Astrocyte (in vitro differentiated cells and primary cell): ENCODE measurements at regions not wholly inside any gene's neighbourhood (a gene's known extent, or its start where the extent isn't known, plus 50 kb on each side); places are given as distances from the start of the nearest gene placed in this dataset.

Experiments
- DNase-seq: peaks from one replicate; pipeline ENCODE4 v3.0.0-alpha.2; 2010; ENCODE audit warnings: low read depth
- FAIRE-seq: peaks from 2 replicates; lab custom pipeline; 2011; peaks lifted over from hg19 to GRCh38; lab: Jason Lieb, UNC
- H2AFZ ChIP-seq: 2 replicates; pipeline ENCODE4 v1.6.0; 2012; ENCODE audit warnings: low read depth, low read length, inconsistent platforms
- H3K27ac ChIP-seq: 2 replicates; pipeline ENCODE4 v1.5.1; 2011; ENCODE audit warnings: low read depth, low read length, inconsistent platforms
- H3K27me3 ChIP-seq: 2 replicates; pipeline ENCODE4 v1.6.0; 2011; ENCODE audit warnings: low read length, inconsistent platforms; ENCODE audit not compliant: insufficient read depth
- H3K36me3 ChIP-seq: 2 replicates; pipeline ENCODE4 v1.5.1; 2011; ENCODE audit warnings: low read length, inconsistent platforms; ENCODE audit not compliant: insufficient read depth
- H3K4me1 ChIP-seq: 2 replicates; pipeline ENCODE4 v1.5.1; 2011; ENCODE audit warnings: low read length, inconsistent platforms; ENCODE audit not compliant: insufficient read depth
- H3K4me2 ChIP-seq: 2 replicates; pipeline ENCODE4 v1.6.0; 2012; ENCODE audit warnings: low read length, inconsistent platforms
- H3K4me3 ChIP-seq: 2 replicates; pipeline ENCODE4 v1.5.1; 2011; ENCODE audit warnings: low read depth, mild to moderate bottlenecking, low read length, inconsistent platforms; ENCODE audit not compliant: insufficient read depth
- H3K79me2 ChIP-seq: 2 replicates; pipeline ENCODE4 v1.6.0; 2012; ENCODE audit warnings: mild to moderate bottlenecking, low read length, inconsistent platforms; ENCODE audit not compliant: insufficient read depth
- H3K9ac ChIP-seq: 2 replicates; pipeline ENCODE4 v1.6.0; 2012; ENCODE audit warnings: mild to moderate bottlenecking, low read length, inconsistent platforms
- H3K9me3 ChIP-seq: 2 replicates; pipeline ENCODE4 v1.5.1; 2012; ENCODE audit warnings: low read depth, mild to moderate bottlenecking, low read length, inconsistent platforms; ENCODE audit not compliant: insufficient read depth
- H4K20me1 ChIP-seq: 2 replicates; pipeline ENCODE4 v1.6.0; 2012; ENCODE audit warnings: low read length, inconsistent platforms; ENCODE audit not compliant: insufficient read depth
- H3K27ac Mint-ChIP-seq: one replicate; pipeline ENCODE4 v1.8.0; 2021; ENCODE audit warnings: mild to moderate bottlenecking, mixed read lengths; ENCODE audit not compliant: unreplicated experiment
- H3K27me3 Mint-ChIP-seq: one replicate; pipeline ENCODE4 v1.8.0; 2021; ENCODE audit warnings: low read depth, mixed read lengths; ENCODE audit not compliant: unreplicated experiment
- H3K36me3 Mint-ChIP-seq: one replicate; pipeline ENCODE4 v1.8.0; 2021; ENCODE audit warnings: low read depth, mixed read lengths; ENCODE audit not compliant: unreplicated experiment
- H3K4me1 Mint-ChIP-seq: one replicate; pipeline ENCODE4 v1.8.0; 2021; ENCODE audit warnings: low read depth, mixed read lengths; ENCODE audit not compliant: unreplicated experiment
- H3K4me3 Mint-ChIP-seq: one replicate; pipeline ENCODE4 v1.8.0; 2021; ENCODE audit warnings: mild to moderate bottlenecking, moderate library complexity, mixed read lengths; ENCODE audit not compliant: unreplicated experiment
- H3K9me3 Mint-ChIP-seq: one replicate; pipeline ENCODE4 v1.8.0; 2021; ENCODE audit warnings: mild to moderate bottlenecking, mixed read lengths; ENCODE audit not compliant: unreplicated experiment
- EZH2 ChIP-seq: IDR thresholded peaks from 2 replicates; pipeline ENCODE4 v1.6.1; 2012; ENCODE audit warnings: mild to moderate bottlenecking, low read length, inconsistent platforms; ENCODE audit not compliant: insufficient read depth
- TF ChIP-seq, protein P1 (sequence below): IDR thresholded peaks from 2 replicates; pipeline ENCODE4 v1.5.1; 2011; ENCODE audit warnings: low read depth, mild to moderate bottlenecking, inconsistent platforms, low read length, moderate library complexity; ENCODE audit not compliant: insufficient read depth

DNA sequence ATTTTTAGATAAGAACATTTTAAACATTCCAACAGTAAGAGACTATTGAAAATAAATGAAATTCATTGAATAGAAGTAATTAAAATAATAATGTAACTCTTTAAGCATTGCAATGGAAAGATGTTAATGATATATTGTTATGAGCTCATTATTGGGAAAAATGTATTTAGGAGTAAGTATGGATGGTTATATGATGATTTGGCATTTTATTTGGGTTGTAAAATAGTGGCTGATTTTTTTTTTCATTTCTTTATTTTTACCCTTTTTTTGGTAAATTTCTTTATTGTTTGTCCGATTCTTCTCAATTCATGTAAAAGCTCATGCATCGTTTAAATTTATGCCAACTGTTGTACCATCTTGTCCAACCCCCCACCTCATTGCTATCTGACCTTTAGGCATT is 539.9 kb downstream of the HS3ST4 start:
- TF ChIP-seq, protein P1, sequence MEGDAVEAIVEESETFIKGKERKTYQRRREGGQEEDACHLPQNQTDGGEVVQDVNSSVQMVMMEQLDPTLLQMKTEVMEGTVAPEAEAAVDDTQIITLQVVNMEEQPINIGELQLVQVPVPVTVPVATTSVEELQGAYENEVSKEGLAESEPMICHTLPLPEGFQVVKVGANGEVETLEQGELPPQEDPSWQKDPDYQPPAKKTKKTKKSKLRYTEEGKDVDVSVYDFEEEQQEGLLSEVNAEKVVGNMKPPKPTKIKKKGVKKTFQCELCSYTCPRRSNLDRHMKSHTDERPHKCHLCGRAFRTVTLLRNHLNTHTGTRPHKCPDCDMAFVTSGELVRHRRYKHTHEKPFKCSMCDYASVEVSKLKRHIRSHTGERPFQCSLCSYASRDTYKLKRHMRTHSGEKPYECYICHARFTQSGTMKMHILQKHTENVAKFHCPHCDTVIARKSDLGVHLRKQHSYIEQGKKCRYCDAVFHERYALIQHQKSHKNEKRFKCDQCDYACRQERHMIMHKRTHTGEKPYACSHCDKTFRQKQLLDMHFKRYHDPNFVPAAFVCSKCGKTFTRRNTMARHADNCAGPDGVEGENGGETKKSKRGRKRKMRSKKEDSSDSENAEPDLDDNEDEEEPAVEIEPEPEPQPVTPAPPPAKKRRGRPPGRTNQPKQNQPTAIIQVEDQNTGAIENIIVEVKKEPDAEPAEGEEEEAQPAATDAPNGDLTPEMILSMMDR: no peak
- TF ChIP-seq EZH2: no peak
- FAIRE-seq (no peak), DNase-seq (no peak)

DNA sequence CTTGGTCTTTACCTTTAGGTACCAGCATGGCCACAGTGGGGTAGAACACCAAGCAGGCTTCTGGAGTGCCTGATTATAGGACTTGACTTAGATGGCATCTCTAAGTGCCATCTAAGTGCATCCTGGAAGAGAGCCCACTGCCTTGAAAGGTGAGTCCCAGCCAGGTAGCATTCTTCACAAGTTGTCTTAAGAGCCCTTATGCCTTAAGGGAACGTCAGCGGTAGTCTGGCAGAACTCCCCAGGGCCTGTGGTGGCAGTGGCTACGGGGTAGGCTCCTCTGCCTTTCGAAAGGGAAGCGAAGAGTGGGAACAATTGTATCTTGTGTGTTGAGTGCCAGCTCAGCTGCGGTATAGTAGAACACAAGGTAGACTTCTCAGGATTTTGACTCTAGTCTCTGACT is 549.0 kb downstream of the HS3ST4 start:
- DNase-seq (no peak), FAIRE-seq (no peak)
- peaks cover 7% of the 10 kb centered on the region for H3K9me3 ChIP-seq
- no peaks in the 10 kb centered on the region for H4K20me1 ChIP-seq
- H3K4me3 ChIP-seq: no peak overlapping the region
- Mint-ChIP-seq H3K4me3 (no peak overlapping the region), H3K9me3 (peaks cover 2% of the 10 kb centered on the region), H3K36me3 (no peaks in the 10 kb centered on the region), H3K27ac (no peak overlapping the region), H3K4me1 (no peaks in the 10 kb centered on the region), H3K27me3 (no peaks in the 10 kb centered on the region)
- H3K9ac ChIP-seq: no peak overlapping the region
- H3K79me2 ChIP-seq: no peaks in the 10 kb centered on the region
- no peaks in the 10 kb centered on the region for H3K36me3 ChIP-seq
- H3K27ac ChIP-seq: no peak overlapping the region
- no peaks in the 10 kb centered on the region for H3K27me3 ChIP-seq
- H3K4me2 ChIP-seq: no peak overlapping the region
- H2AFZ ChIP-seq: no peak overlapping the region
- TF ChIP-seq EZH2: no peak
- TF ChIP-seq, protein P1: no peak
- H3K4me1 ChIP-seq: no peaks in the 10 kb centered on the region

More for the DNA sequence above, 539.9 kb downstream of the HS3ST4 start:
- Mint-ChIP-seq H3K27ac (no peak overlapping the region), H3K4me1 (no peaks in the 10 kb centered on the region), H3K27me3 (no peaks in the 10 kb centered on the region), H3K4me3 (no peak overlapping the region), H3K9me3 (no peaks in the 10 kb centered on the region), H3K36me3 (no peaks in the 10 kb centered on the region)
- H3K4me2 ChIP-seq: no peak overlapping the region
- H3K4me3 ChIP-seq: no peak overlapping the region
- H3K9ac ChIP-seq: no peak overlapping the region
- H3K27me3 ChIP-seq: no peaks in the 10 kb centered on the region
- peaks cover 3% of the 10 kb centered on the region for H3K9me3 ChIP-seq
- H4K20me1 ChIP-seq: no peaks in the 10 kb centered on the region
- H3K4me1 ChIP-seq: no peaks in the 10 kb centered on the region
- no peak overlapping the region for H2AFZ ChIP-seq
- H3K79me2 ChIP-seq: no peaks in the 10 kb centered on the region
- H3K27ac ChIP-seq: no peak overlapping the region
- H3K36me3 ChIP-seq: no peaks in the 10 kb centered on the region

DNA sequence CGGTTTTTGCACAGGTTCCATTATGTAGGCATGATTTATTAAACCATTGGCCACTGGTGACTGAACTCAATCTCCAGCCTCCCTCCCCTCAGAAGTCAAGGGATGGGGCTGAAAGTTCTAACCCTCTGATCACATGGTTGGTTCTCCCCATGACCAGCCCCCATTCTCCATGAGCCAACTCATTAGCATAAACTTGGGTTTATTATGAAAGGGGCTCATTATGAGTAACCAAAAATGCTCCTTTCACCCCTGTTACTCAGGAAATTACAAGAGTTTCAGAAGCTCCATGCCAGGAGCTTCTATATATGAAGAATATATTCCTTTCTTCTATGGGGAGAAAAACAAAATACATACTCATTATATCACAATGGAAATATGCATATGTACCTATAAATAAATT is 555.3 kb downstream of the HS3ST4 start:
- H3K27ac Mint-ChIP-seq: no peak overlapping the region
- H3K9me3 ChIP-seq: peaks cover 5% of the 10 kb centered on the region
- H4K20me1 ChIP-seq: no peaks in the 10 kb centered on the region
- H3K27ac ChIP-seq: no peak overlapping the region
- no peaks in the 10 kb centered on the region for H3K27me3 ChIP-seq
- H3K9ac ChIP-seq: no peak overlapping the region
- no peaks in the 10 kb centered on the region for H3K36me3 Mint-ChIP-seq
- peaks cover 9% of the 10 kb centered on the region for H3K9me3 Mint-ChIP-seq
- H3K36me3 ChIP-seq: no peaks in the 10 kb centered on the region
- no peak overlapping the region for H3K4me2 ChIP-seq
- H3K4me1 ChIP-seq: no peaks in the 10 kb centered on the region
- no peak overlapping the region for H2AFZ ChIP-seq
- no peaks in the 10 kb centered on the region for H3K27me3 Mint-ChIP-seq
- H3K4me3 Mint-ChIP-seq: no peak overlapping the region
- H3K4me1 Mint-ChIP-seq: no peaks in the 10 kb centered on the region
- H3K79me2 ChIP-seq: no peaks in the 10 kb centered on the region
- DNase-seq (no peak), FAIRE-seq (no peak)
- no peak overlapping the region for H3K4me3 ChIP-seq
- TF ChIP-seq, protein P1: no peak
- TF ChIP-seq EZH2: no peak
